PC-9 (cell line): ENCODE measurements at regions not wholly inside any gene's neighbourhood (a gene's known extent, or its start where the extent isn't known, plus 50 kb on each side); places are given as distances from the start of the nearest gene placed in this dataset.

Source experiments
- EZH2 ChIP-seq: fragments of 200-600 bp; sonication (generic); IDR thresholded peaks from 2 replicates; pipeline ENCODE4 v1.8.0; 2017; ENCODE audit warnings: antibody characterized with exemption, low read depth
- TF ChIP-seq, protein P1 (sequence below): fragments of 200-600 bp; sonication (generic); conservative IDR thresholded peaks from 2 replicates; pipeline ENCODE4 v1.6.1; 2017; ENCODE audit warnings: mixed run types, antibody characterized with exemption, mild to moderate bottlenecking, moderate library complexity

DNA sequence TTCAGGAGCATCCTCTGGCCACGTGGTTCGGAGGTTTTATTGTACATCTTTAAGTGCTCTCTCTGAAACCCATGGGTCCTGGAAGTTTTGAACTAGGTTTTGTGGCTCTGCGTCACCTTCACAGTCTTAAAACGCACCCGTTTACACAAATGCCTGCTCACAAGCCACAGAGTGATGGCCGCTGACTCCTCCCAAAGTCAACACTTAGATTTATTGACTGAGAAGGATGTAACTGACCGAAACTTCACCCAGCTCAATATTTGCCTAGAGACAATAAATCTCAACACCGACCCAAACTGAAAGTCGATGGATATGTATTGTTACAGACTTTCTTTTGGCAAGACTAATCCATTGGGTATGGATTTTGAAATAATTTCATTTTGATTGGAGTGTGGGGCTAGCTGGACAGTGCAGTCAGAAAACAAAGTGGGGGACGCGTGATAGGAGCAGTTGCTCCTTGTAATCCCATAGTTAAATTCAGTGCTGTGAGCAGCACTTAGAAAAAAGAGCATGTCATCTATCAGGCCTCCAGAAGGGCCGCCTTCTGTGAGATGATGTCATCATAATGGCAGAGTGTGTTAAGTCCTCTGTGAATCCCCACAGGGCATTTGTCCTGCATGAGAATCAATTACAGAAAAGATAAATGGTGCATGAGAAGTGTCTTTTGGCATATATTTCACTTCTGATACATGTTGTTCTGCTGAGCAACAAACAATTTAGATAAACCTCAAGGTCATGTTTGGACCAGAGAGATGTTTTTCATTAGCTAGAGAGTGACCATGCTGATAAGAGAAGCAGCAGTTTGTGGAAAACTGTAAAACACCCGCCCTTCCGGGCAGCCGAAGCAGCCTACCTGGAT, 183.7 kb downstream of the INO80D start:
- TF ChIP-seq, protein P1, sequence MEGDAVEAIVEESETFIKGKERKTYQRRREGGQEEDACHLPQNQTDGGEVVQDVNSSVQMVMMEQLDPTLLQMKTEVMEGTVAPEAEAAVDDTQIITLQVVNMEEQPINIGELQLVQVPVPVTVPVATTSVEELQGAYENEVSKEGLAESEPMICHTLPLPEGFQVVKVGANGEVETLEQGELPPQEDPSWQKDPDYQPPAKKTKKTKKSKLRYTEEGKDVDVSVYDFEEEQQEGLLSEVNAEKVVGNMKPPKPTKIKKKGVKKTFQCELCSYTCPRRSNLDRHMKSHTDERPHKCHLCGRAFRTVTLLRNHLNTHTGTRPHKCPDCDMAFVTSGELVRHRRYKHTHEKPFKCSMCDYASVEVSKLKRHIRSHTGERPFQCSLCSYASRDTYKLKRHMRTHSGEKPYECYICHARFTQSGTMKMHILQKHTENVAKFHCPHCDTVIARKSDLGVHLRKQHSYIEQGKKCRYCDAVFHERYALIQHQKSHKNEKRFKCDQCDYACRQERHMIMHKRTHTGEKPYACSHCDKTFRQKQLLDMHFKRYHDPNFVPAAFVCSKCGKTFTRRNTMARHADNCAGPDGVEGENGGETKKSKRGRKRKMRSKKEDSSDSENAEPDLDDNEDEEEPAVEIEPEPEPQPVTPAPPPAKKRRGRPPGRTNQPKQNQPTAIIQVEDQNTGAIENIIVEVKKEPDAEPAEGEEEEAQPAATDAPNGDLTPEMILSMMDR, result no peak
- TF ChIP-seq EZH2, result no peak
